ENCODE measurements at regions not wholly inside any gene's neighbourhood (a gene's known extent, or its start where the extent isn't known, plus 50 kb on each side); places are given as distances from the start of the nearest gene placed in this dataset.

GRCh38 chr1:245091818-245092637 is 62.8 kb upstream of the KIF26B start:
- TF ChIP-seq ZFP30 (CRISPR knock-in tag; IDR thresholded peaks at IDR 0.05) (no peak), OSR1 (CRISPR knock-in tag; IDR thresholded peaks at IDR 0.05) (0 out of 2 replicates have a peak, but pooled peaks have one; percentile 7), RARB (CRISPR knock-in tag; IDR thresholded peaks at IDR 0.05) (peak; percentile 45; the same call in 1 of the 2 replicates), ZFP3 (CRISPR knock-in tag; IDR thresholded peaks at IDR 0.05) (peak; percentile 25; the same call in 1 of the 2 replicates), CSDC2 (CRISPR knock-in tag; IDR thresholded peaks at IDR 0.05) (no peak), SNAI2 (CRISPR knock-in tag; IDR thresholded peaks at IDR 0.05) (no peak), ESRRG (CRISPR knock-in tag; IDR thresholded peaks at IDR 0.05) (no peak), PATZ1 (CRISPR knock-in tag; IDR thresholded peaks at IDR 0.05; ENCODE audit: borderline replicate concordance) (no peak), ISL1 (CRISPR knock-in tag; IDR thresholded peaks at IDR 0.05) (no peak), POU6F1 (CRISPR knock-in tag; IDR thresholded peaks at IDR 0.05; ENCODE audit: borderline replicate concordance, low read depth) (0 out of 2 replicates have a peak, but pooled peaks have one; percentile 55), ZNF565 (CRISPR knock-in tag; conservative IDR thresholded peaks at IDR 0.05; ENCODE audit: low read depth) (no peak), BACH2 (CRISPR knock-in tag; IDR thresholded peaks at IDR 0.05; ENCODE audit: borderline replicate concordance) (no peak), CSRNP3 (CRISPR knock-in tag; IDR thresholded peaks at IDR 0.05) (no peak), TSHZ2 (CRISPR knock-in tag; IDR thresholded peaks at IDR 0.05) (no peak), ZNF70 (CRISPR knock-in tag; IDR thresholded peaks at IDR 0.05) (no peak), ZC3H10 (CRISPR knock-in tag; IDR thresholded peaks at IDR 0.05) (0 out of 2 replicates have a peak, but pooled peaks have one; percentile 61), GLIS3 (CRISPR knock-in tag; IDR thresholded peaks at IDR 0.05) (no peak), PPARA (CRISPR knock-in tag; IDR thresholded peaks at IDR 0.05; ENCODE audit: borderline replicate concordance) (no peak), TOX (CRISPR knock-in tag; IDR thresholded peaks at IDR 0.05; ENCODE audit: borderline replicate concordance) (no peak), ARNTL (CRISPR knock-in tag; IDR thresholded peaks at IDR 0.05; ENCODE audit: borderline replicate concordance, low read depth) (no peak), TCF4 (CRISPR knock-in tag; IDR thresholded peaks at IDR 0.05; ENCODE audit: borderline replicate concordance) (no peak), ZNF8 (CRISPR knock-in tag; IDR thresholded peaks at IDR 0.05) (no peak), CREB5 (CRISPR knock-in tag; IDR thresholded peaks at IDR 0.05; ENCODE audit: low read depth) (no peak)
- ATAC-seq, result peak; percentile 99

GRCh38 chr1:245091171-245091621 is 63.6 kb upstream of the KIF26B start:
- no peak for ATAC-seq
- TF ChIP-seq TCF4 (CRISPR knock-in tag; IDR thresholded peaks at IDR 0.05; ENCODE audit: borderline replicate concordance) (no peak), RARB (CRISPR knock-in tag; IDR thresholded peaks at IDR 0.05) (no peak), CREB5 (CRISPR knock-in tag; IDR thresholded peaks at IDR 0.05; ENCODE audit: low read depth) (no peak), BACH2 (CRISPR knock-in tag; IDR thresholded peaks at IDR 0.05; ENCODE audit: borderline replicate concordance) (no peak), ISL1 (CRISPR knock-in tag; IDR thresholded peaks at IDR 0.05) (no peak), PPARA (CRISPR knock-in tag; IDR thresholded peaks at IDR 0.05; ENCODE audit: borderline replicate concordance) (no peak), ARNTL (CRISPR knock-in tag; IDR thresholded peaks at IDR 0.05; ENCODE audit: borderline replicate concordance, low read depth) (no peak), ZFP3 (CRISPR knock-in tag; IDR thresholded peaks at IDR 0.05) (no peak), ESRRG (CRISPR knock-in tag; IDR thresholded peaks at IDR 0.05) (no peak), ZNF565 (CRISPR knock-in tag; conservative IDR thresholded peaks at IDR 0.05; ENCODE audit: low read depth) (no peak), CSRNP3 (CRISPR knock-in tag; IDR thresholded peaks at IDR 0.05) (no peak), CSDC2 (CRISPR knock-in tag; IDR thresholded peaks at IDR 0.05) (no peak), PATZ1 (CRISPR knock-in tag; IDR thresholded peaks at IDR 0.05; ENCODE audit: borderline replicate concordance) (no peak), TOX (CRISPR knock-in tag; IDR thresholded peaks at IDR 0.05; ENCODE audit: borderline replicate concordance) (no peak), ZC3H10 (CRISPR knock-in tag; IDR thresholded peaks at IDR 0.05) (no peak)

Measured in SK-N-SH treated with all-trans-retinoic acid at 6 μM for 48 hours (cell line).